ENCODE measurements at regions not wholly inside any gene's neighbourhood (a gene's known extent, or its start where the extent isn't known, plus 50 kb on each side); places are given as distances from the start of the nearest gene placed in this dataset.

DNA sequence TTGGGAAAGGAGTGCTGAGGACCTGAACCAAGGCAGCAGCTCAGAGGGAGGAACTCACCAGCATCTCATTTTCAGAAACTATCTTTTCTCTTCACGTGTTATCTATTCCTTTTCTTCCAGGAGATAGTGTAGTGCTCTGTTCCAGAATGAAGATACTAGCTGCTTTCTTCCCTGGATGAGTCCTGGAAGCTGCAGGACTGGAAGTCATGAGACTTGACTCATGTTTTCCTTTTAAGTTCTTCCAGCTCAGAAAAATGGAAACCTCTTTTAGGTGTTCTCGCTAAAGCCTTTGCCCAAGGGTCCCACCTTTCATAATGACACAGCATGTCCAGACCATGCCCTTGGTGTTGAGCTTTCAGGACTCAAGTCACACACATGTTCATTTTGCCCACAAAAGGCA lies 106.7 kb downstream of the UNC5CL start:
- TF ChIP-seq, protein P1, sequence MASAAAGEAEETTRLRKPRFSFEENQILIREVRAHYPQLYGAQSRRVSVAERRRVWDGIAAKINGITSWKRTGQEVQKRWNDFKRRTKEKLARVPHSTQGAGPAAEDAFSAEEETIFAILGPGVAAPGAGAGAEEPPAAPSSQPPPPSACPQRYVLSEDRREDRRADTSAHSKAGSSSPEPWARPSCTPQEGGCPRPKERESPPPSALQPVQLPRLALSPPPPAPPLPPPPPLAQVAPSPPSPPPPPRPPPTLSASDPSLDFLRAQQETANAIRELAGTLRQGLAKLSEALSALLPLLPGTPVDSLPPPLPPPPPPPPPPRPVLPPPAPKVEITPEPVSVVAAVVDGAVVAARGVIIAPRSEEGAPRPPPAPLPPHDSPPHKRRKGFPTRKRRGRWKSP (CRISPR knock-in tag; IDR thresholded peaks at IDR 0.05) = no peak
- TF ChIP-seq NCOA1 (CRISPR knock-in tag; IDR thresholded peaks at IDR 0.05) (no peak), KMT2A (CRISPR knock-in tag; IDR thresholded peaks at IDR 0.05) (no peak), ZNF746 (CRISPR knock-in tag; IDR thresholded peaks at IDR 0.05) (no peak), REPIN1 (CRISPR knock-in tag; IDR thresholded peaks at IDR 0.05; ENCODE audit: borderline replicate concordance, low read depth) (no peak), ZBTB1 (CRISPR knock-in tag; IDR thresholded peaks at IDR 0.05; ENCODE audit: borderline replicate concordance) (no peak)
- TF ChIP-seq, protein P2, sequence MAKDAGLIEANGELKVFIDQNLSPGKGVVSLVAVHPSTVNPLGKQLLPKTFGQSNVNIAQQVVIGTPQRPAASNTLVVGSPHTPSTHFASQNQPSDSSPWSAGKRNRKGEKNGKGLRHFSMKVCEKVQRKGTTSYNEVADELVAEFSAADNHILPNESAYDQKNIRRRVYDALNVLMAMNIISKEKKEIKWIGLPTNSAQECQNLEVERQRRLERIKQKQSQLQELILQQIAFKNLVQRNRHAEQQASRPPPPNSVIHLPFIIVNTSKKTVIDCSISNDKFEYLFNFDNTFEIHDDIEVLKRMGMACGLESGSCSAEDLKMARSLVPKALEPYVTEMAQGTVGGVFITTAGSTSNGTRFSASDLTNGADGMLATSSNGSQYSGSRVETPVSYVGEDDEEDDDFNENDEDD (CRISPR knock-in tag; IDR thresholded peaks at IDR 0.05; ENCODE audit: borderline replicate concordance) = no peak
- TF ChIP-seq, protein P3, sequence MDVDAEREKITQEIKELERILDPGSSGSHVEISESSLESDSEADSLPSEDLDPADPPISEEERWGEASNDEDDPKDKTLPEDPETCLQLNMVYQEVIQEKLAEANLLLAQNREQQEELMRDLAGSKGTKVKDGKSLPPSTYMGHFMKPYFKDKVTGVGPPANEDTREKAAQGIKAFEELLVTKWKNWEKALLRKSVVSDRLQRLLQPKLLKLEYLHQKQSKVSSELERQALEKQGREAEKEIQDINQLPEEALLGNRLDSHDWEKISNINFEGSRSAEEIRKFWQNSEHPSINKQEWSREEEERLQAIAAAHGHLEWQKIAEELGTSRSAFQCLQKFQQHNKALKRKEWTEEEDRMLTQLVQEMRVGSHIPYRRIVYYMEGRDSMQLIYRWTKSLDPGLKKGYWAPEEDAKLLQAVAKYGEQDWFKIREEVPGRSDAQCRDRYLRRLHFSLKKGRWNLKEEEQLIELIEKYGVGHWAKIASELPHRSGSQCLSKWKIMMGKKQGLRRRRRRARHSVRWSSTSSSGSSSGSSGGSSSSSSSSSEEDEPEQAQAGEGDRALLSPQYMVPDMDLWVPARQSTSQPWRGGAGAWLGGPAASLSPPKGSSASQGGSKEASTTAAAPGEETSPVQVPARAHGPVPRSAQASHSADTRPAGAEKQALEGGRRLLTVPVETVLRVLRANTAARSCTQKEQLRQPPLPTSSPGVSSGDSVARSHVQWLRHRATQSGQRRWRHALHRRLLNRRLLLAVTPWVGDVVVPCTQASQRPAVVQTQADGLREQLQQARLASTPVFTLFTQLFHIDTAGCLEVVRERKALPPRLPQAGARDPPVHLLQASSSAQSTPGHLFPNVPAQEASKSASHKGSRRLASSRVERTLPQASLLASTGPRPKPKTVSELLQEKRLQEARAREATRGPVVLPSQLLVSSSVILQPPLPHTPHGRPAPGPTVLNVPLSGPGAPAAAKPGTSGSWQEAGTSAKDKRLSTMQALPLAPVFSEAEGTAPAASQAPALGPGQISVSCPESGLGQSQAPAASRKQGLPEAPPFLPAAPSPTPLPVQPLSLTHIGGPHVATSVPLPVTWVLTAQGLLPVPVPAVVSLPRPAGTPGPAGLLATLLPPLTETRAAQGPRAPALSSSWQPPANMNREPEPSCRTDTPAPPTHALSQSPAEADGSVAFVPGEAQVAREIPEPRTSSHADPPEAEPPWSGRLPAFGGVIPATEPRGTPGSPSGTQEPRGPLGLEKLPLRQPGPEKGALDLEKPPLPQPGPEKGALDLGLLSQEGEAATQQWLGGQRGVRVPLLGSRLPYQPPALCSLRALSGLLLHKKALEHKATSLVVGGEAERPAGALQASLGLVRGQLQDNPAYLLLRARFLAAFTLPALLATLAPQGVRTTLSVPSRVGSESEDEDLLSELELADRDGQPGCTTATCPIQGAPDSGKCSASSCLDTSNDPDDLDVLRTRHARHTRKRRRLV (CRISPR knock-in tag; IDR thresholded peaks at IDR 0.05) = no peak
- H3K4me3 ChIP-seq (replicated peaks in 1 of 3; ENCODE audit: insufficient read depth in 1 of 3, low read depth in 2 of 3, low read length in 3 of 3) = no peak overlapping the region
- H3K79me2 ChIP-seq (ENCODE audit: insufficient read depth, low read length) = no peaks in the 10 kb centered on the region
- no peak for DNase-seq (ENCODE audit: low spot score)
- BruUV-seq (replicated peaks) = no TSS peak
- peaks cover 6 to 38% of the 10 kb centered on the region in 2 experiments; a peak in 3 of 5 replicates for H3K27me3 ChIP-seq (ENCODE audit: control insufficient read depth in 1 of 2, insufficient read depth in 2 of 2, low read length in 2 of 2)
- CTCF ChIA-PET (ENCODE audit: low intra/inter-chr PET ratio, low total read pairs) = no interaction called here
- no peak overlapping the region for H3K9ac ChIP-seq (ENCODE audit: insufficient read depth, low read depth, low read length)
- no peaks in the 10 kb centered on the region for H3K9me3 ChIP-seq (ENCODE audit: low read length)
- intact Hi-C loops (cut with micrococcal nuclease; ENCODE audit: unreplicated experiment) = no loop called here
- FAIRE-seq = no peak
- no peak overlapping the region for H3K4me2 ChIP-seq (ENCODE audit: low read depth, low read length)
- no peak overlapping the region for H2AFZ ChIP-seq (ENCODE audit: low read length)
- no peaks in the 10 kb centered on the region for H3K36me3 ChIP-seq (replicated peaks in 1 of 2; ENCODE audit: control insufficient read depth in 1 of 2, insufficient read depth in 2 of 2, low read length in 2 of 2)
- 39% methylated on average over 2 of the region's 2 CpGs for WGBS (ENCODE audit: low lambda C conversion rate)
- H3K4me1 ChIP-seq (ENCODE audit: insufficient read depth, low read length) = peaks cover 11% of the 10 kb centered on the region; the same call in 1 of the 2 replicates
- no peak overlapping the region for H3K27ac ChIP-seq (ENCODE audit: extremely low read length, insufficient read depth, low read length)
- no peak for ATAC-seq
- POLR2A ChIA-PET = no interaction called here
- in situ Hi-C loops (cut with HindIII; ENCODE audit: extremely low pct_ligation_motif_present, low pct_unique_long_range_greater_than_20kb) = no loop called here
- no peaks in the 10 kb centered on the region for H4K20me1 ChIP-seq (ENCODE audit: insufficient read depth, low read length)
